Keratinocyte (primary cell): ENCODE measurements at regions not wholly inside any gene's neighbourhood (a gene's known extent, or its start where the extent isn't known, plus 50 kb on each side); places are given as distances from the start of the nearest gene placed in this dataset.

ENCODE experiments used
- EZH2 ChIP-seq: IDR thresholded peaks from one replicate; pipeline ENCODE4 v1.6.1; 2012; ENCODE audit warnings: inconsistent platforms, mild to moderate bottlenecking, low read length, moderate library complexity
- TF ChIP-seq, protein P1 (sequence below), 3 experiments: IDR thresholded peaks in 1 of 3; conservative IDR thresholded peaks in 1 of 3; optimal IDR thresholded peaks in 1 of 3; 2 replicates in 2 of 3; 3 replicates in 1 of 3; pipeline versions ENCODE3 to v1.5.1; 2011; ENCODE audit warnings: low read length in 3 of 3, mild to moderate bottlenecking in 3 of 3, moderate library complexity in 2 of 3, control low read depth in 1 of 3, inconsistent platforms in 1 of 3; ENCODE audit not compliant: insufficient read depth in 2 of 3; ENCODE audit errors: extremely low read depth in 1 of 3

DNA sequence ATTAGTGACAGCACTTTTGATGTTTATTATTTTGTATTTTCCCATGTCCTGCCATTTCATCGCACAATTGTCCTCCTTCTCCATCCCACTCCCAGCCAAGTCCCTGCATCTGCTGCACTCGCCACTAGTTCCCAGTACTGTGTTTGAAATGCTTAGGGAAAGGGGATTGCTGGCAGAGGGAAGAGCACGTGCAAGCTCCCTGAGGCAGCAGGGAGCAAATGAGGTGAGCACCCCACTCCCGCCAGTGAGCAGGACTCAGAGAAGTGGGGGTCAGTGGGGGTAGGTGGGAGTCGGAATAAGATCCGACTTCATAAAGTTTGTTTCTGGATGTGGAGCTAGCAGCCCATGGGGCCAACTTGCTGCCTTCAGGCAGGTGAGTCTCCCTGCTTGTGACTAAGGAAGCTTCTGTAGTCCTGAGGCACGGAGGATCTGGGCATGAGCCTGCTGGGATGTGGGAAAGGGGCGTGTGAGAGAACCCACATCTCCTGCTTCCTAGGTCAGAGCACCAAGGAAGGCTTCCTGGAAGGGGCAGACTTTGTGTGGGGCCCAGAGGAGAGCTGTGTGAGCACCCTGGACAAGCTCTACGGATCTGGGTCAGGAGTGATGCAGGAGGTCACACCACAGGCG, 99.7 kb upstream of the TLE3 start:
- TF ChIP-seq, protein P1, sequence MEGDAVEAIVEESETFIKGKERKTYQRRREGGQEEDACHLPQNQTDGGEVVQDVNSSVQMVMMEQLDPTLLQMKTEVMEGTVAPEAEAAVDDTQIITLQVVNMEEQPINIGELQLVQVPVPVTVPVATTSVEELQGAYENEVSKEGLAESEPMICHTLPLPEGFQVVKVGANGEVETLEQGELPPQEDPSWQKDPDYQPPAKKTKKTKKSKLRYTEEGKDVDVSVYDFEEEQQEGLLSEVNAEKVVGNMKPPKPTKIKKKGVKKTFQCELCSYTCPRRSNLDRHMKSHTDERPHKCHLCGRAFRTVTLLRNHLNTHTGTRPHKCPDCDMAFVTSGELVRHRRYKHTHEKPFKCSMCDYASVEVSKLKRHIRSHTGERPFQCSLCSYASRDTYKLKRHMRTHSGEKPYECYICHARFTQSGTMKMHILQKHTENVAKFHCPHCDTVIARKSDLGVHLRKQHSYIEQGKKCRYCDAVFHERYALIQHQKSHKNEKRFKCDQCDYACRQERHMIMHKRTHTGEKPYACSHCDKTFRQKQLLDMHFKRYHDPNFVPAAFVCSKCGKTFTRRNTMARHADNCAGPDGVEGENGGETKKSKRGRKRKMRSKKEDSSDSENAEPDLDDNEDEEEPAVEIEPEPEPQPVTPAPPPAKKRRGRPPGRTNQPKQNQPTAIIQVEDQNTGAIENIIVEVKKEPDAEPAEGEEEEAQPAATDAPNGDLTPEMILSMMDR (optimal IDR thresholded peaks at IDR 0.05 in 1 of 3, IDR thresholded peaks at IDR 0.05 in 1 of 3, conservative IDR thresholded peaks at IDR 0.05 in 1 of 3; ENCODE audit: extremely low read depth in 1 of 3, insufficient read depth in 2 of 3, low read length in 3 of 3), result no peak
- TF ChIP-seq EZH2, result no peak
